ENCODE measurements at regions not wholly inside any gene's neighbourhood (a gene's known extent, or its start where the extent isn't known, plus 50 kb on each side); places are given as distances from the start of the nearest gene placed in this dataset.

DNA sequence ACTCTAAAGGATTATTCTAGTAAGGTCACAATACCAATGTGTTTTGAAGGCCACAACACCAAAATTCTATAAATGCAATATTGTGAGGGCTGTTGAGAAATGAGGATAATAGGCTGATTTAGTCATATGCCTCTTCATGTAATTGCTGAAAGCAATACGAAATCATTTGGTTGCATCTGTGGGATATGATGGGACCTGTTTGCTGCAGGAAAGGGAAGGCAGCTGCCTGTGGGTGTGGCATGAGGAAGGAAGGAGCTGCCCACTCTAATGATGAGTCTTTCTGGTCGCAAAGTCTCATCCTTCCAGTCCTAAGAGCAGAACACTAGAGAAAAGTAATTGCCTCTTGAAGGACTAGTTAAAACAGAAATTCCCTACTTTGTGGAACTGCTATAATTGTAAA is 245.3 kb upstream of the ZPLD1 start:
- TF ChIP-seq, protein P1, sequence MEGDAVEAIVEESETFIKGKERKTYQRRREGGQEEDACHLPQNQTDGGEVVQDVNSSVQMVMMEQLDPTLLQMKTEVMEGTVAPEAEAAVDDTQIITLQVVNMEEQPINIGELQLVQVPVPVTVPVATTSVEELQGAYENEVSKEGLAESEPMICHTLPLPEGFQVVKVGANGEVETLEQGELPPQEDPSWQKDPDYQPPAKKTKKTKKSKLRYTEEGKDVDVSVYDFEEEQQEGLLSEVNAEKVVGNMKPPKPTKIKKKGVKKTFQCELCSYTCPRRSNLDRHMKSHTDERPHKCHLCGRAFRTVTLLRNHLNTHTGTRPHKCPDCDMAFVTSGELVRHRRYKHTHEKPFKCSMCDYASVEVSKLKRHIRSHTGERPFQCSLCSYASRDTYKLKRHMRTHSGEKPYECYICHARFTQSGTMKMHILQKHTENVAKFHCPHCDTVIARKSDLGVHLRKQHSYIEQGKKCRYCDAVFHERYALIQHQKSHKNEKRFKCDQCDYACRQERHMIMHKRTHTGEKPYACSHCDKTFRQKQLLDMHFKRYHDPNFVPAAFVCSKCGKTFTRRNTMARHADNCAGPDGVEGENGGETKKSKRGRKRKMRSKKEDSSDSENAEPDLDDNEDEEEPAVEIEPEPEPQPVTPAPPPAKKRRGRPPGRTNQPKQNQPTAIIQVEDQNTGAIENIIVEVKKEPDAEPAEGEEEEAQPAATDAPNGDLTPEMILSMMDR (IDR thresholded peaks at IDR 0.05), result no peak
- TF ChIP-seq POLR2A (IDR thresholded peaks at IDR 0.05), result no peak
- TF ChIP-seq POLR2AphosphoS5 (IDR thresholded peaks at IDR 0.05; ENCODE audit: insufficient read depth in 1 of 2, low read depth in 1 of 2), result no peak
